K562 (cell line): ENCODE measurements at regions not wholly inside any gene's neighbourhood (a gene's known extent, or its start where the extent isn't known, plus 50 kb on each side); places are given as distances from the start of the nearest gene placed in this dataset.

Source experiments
- BACH1 ChIP-seq: fragments of 200-800 bp; sonication (Bioruptor generic); IDR thresholded peaks from 2 replicates; pipeline ENCODE4 v1.6.1; 2016; ENCODE audit warnings: missing genetic modification characterization, missing compliant biosample characterization
- SETDB1 ChIP-seq: IDR thresholded peaks from one replicate; pipeline ENCODE4 v1.6.1; 2012; ENCODE audit warnings: low read length, control low read depth, inconsistent platforms
- ZNF12 ChIP-seq: sonication (generic); formaldehyde crosslinking; IDR thresholded peaks from 2 replicates; pipeline ENCODE4 v1.4.0; 2020; ENCODE audit warnings: mild to moderate bottlenecking, missing genetic modification reagents

DNA sequence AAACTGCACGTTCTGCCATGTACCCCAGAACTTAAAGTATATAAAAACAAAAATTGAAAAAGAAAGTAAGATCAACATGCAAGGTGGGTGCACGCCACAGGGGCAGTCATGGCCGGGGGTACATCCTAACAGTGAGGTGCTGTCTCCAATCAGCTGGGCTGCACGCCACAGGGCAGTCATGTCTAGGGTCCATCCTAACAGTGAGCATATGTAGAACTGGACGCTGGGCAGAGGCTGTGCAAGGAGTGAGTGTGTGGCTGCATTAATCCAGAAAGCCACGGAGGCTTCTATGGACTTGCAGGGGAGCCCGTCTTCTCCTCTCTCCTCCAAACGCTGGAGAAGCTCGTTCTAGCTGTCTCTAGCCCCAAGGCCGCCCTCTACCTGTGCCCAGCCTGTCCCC, 1105.0 kb downstream of the BRD1 start:
- TF ChIP-seq ZNF12 (CRISPR knock-in tag) (no peak), SETDB1 (no peak), BACH1 (tag) (no peak)
